Liver (tissue), 3 donors: ENCODE measurements at regions not wholly inside any gene's neighbourhood (a gene's known extent, or its start where the extent isn't known, plus 50 kb on each side); places are given as distances from the start of the nearest gene placed in this dataset.

ENCODE experiments used
- SP1 ChIP-seq: IDR thresholded peaks from 2 replicates; pipeline ENCODE4 v1.6.1; 2018; ENCODE audit warnings: antibody characterized with exemption, mild to moderate bottlenecking
- TF ChIP-seq, protein P1 (sequence below): fragments of 150-350 bp; IDR thresholded peaks from 2 replicates; pipeline ENCODE4 v1.5.1; 2017; ENCODE audit warnings: improper control_type of control experiment, low read depth, low read length; ENCODE audit not compliant: missing input control
- TF ChIP-seq, protein P2 (sequence below): IDR thresholded peaks from 2 replicates; pipeline ENCODE4 v1.6.1; 2016; ENCODE audit warnings: antibody characterized with exemption
- donor health status: healthy.
- donor health status: healthy.

DNA sequence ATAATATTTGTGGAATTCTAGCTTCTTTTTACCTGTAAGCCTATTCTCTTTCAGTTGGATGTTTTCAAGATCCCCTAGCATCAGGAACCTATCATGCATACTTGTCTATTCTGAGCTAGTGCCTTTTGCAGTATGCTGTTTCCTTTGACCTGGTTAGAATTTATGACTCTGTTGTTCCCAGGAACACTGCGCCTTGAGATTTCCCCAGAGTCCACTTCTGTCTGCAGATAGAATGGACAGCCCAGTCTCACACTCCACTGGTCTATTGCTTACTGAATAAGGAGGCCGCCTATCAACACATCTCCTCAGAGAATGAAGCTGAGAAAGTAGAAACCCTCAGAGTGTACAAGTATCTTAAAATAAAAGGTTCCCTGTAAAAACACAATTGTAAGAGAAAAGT is 465.1 kb upstream of the GALNTL6 start:
- TF ChIP-seq, protein P1, sequence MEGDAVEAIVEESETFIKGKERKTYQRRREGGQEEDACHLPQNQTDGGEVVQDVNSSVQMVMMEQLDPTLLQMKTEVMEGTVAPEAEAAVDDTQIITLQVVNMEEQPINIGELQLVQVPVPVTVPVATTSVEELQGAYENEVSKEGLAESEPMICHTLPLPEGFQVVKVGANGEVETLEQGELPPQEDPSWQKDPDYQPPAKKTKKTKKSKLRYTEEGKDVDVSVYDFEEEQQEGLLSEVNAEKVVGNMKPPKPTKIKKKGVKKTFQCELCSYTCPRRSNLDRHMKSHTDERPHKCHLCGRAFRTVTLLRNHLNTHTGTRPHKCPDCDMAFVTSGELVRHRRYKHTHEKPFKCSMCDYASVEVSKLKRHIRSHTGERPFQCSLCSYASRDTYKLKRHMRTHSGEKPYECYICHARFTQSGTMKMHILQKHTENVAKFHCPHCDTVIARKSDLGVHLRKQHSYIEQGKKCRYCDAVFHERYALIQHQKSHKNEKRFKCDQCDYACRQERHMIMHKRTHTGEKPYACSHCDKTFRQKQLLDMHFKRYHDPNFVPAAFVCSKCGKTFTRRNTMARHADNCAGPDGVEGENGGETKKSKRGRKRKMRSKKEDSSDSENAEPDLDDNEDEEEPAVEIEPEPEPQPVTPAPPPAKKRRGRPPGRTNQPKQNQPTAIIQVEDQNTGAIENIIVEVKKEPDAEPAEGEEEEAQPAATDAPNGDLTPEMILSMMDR, result no peak
- TF ChIP-seq, protein P2, sequence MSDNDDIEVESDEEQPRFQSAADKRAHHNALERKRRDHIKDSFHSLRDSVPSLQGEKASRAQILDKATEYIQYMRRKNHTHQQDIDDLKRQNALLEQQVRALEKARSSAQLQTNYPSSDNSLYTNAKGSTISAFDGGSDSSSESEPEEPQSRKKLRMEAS, result no peak
- TF ChIP-seq SP1, result no peak
